HK-2 (cell line): ENCODE measurements at regions not wholly inside any gene's neighbourhood (a gene's known extent, or its start where the extent isn't known, plus 50 kb on each side); places are given as distances from the start of the nearest gene placed in this dataset.
A peak's percentile ranks its signal among the peaks of the same experiment; 100 is the strongest.
"Not testable (repeated sequence)": the region's sequence is repeated elsewhere in the genome, so short reads cannot be mapped to it uniquely, and the experiment has no call there.

Experiments
- DNase-seq: peaks from one replicate; pipeline ENCODE4 v3.0.0-alpha.2; 2018; ENCODE audit not compliant: unreplicated experiment

DNA sequence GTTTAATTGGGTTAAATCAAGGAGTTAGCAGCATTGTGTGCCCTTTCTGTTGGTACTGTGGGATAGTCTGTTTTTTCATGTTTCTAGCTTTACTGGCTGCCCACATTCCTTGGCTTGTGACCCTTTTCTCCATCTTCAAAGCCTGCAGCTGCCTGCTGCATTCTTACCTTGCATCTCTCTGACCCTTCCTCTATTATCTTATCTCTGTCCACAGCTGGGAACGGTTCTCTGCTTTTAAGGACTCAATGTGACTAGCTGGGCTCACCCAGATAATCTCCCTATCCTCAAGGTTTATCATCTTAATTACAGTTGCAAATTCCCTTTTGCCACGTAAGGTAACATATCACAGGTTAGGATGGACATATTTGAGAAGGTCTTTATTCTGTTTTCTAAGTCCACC lies 199.7 kb downstream of the KCNS3 start:
- DNase-seq, result no peak

DNA sequence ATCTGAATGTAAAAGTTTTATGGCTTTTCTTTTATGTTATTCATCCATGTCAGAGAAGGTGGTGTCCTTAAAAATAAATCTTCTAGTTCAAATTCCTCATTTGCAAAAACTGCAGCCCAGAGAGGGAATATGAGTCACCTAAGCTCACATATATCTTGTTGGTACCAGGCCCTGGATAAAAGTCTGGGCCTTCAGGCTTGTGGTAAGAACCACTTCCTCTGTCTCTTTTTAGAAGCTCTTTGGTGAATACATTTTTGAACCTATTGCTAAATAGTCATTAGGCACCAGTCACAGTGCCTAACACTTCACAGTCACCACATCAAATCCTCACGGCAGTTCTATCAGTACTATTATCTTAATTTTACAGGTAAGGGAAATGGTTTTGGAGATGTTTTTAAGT lies 199.2 kb downstream of the KCNS3 start:
- no peak for DNase-seq

DNA sequence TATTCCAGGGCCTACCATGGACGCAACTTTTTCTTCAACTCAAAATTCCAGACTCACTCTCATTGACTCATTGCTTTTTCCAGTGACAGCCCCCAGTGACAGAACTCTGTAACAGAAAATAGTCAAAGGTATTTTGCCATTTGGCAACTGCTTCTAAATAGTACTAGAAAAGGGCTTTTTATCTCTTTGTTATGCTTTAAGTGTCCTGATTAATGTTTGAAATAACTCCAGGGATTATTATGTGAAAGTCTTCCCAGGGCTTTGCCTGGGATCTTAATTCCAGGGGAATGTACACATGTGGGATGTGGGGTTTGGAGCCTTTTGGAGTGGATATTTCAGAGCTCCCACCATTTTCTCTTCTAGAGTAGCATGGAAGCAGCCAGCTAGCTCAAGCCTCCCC lies 198.8 kb downstream of the KCNS3 start:
- DNase-seq, result no peak

DNA sequence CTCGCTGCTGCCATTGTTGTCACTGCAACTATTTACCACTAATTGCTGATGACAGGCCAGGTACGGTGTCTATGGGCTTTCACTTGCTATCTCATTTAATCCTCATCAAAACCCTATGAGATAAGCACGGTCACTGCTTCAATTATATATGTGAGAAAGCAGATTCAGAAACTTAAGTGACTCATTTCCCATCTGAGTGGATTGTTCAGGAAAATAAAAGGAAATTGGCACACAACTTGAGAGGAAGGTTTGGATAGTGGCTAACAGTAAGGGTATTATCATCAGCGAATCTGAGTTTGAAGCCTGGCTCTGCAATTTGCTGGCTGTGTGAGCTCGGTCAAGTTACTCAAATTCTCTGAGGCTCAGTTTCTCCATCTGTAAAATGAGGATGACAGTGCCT lies 196.0 kb downstream of the KCNS3 start:
- no peak for DNase-seq

DNA sequence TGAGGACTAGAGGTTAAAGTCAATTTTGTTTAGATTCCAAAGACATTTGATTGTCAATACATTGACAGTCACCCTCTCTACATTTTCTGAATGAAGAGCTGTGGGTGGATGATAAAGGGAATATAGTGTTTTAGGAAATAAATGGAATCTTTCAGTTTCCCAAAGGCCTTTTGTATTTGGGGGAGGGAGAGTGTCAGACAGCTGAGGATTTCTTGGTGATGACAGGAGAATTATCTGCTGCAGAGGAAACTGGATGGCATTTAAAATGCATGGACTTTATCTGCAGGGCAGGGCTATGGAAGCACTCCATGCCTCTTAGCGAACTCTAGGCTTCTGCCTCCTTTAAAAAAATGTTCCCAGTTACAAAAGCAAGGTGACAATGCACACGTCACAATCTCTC lies 195.1 kb downstream of the KCNS3 start:
- DNase-seq, result no peak

DNA sequence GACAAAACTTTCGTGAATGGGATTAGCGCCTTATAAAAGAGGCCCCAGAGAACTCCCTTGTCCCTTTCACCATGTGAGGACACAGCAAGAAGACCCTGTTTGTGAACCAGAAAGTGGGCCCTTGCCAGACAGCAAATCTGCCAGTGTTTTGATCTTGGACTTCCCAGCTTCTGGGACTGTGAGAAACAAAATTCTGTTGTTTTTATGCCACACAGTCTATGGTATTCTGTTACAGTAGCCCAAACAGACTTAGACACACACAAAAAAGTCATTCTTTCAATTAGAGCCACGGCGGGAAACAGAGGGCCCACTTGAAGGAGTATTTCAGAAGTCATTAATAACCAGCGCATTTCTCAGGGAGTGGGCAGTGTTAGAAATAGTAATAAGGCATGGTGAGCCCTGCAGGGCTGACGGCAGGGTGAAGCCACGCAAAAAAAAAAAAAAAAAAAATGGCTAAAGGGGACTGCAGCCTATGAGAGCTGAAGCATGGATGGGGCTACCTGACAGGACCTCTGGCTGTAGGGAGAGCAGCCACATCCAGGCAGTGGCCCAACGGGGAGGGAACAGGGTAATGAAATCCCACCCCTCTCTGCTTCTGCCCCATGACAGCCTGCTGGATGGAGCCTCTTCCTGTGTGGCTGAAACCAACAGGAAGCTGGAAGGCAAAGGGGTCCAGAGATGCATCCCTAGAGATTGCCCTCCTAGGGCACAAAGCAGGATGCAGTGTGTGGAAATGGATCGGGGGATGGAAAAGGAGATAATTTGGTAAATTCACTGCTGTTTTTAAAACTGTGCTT lies 189.3 kb downstream of the KCNS3 start:
- no peak for DNase-seq

DNA sequence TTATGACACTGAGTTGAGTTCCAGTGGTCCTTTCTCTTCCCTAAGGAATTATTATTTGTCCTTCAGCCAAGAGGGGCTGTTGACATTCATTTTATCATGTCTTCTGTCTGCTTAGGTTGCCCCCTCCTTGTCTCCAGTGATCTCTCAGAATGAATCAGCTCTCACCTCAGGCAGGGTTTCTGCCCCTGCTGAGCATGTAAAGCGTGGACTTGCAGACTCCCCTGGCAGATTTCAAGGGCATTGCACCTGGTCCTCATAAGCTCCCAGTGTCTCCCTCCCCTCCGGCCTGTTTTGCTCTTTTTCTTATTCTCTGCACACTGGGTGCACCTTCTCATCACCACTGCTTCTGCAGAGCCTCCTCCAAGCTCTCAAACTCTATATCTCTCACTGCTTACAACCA lies 188.4 kb downstream of the KCNS3 start:
- no peak for DNase-seq

DNA sequence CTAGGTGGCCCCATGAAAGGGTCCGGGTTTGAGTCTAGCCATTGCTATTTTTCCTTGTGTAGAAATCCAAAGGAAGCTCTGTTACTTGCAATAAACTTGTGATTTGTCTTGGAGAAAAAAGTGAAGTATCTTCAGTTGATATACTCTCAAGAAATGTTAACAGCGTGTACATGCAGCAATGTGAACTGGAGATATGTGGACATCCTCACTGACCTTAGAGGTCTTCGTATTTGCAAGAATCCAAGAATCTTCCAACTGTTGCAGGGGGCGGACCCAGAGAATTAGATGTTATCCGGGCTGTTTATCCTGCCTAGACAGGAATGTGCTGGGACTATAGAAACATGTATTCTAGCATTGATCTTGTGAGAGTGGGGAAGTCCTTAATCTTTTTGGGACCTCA lies 187.6 kb downstream of the KCNS3 start:
- no peak for DNase-seq

DNA sequence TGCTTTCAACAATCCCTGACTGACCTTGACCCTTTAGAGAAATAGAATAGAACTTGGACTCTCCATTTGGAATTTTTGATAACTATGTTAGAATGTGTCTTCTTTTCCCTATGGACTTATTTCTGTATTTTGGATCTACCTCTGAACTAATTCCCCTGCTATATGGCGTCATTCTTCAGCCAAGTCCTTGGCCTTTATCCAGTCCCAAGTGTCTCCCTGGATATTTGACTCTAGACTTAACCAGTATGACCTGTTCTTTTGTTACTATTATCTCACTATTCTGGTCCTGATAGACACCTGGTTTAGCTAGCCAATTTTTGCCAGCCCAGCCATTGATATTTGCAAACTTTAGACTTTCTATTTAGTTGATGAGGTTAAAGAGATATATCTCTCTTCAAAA lies 186.8 kb downstream of the KCNS3 start:
- DNase-seq, result no peak

DNA sequence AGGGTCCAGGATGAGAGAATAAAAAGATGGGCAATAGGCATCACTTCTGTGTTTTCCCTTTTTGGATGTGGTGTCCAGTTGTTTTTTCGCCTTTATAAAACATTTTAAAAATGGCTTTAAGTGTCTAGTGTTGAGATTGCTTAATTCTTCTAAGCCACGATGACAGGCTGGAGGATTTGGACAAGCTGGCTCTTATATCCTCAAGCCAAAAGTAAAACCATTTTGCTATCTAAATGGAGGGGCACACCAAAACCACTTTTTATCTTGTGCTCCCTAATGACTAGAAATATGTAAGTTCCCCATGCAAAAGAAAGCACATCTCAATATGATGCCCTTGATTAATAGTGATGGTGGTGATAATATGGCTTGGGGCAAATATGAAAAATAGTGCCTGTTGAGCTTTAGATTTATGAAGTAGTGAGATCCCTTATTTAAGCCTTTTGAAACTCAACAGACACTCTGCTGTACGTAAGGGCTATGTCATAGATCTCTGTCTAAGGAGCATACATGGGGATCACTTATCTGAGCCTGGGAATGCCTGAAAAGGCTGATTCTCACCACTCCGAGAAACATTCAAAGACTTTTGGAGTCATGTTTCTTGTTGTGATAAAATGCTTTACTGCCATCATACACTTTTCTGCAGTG lies 185.5 kb downstream of the KCNS3 start:
- no peak for DNase-seq

DNA sequence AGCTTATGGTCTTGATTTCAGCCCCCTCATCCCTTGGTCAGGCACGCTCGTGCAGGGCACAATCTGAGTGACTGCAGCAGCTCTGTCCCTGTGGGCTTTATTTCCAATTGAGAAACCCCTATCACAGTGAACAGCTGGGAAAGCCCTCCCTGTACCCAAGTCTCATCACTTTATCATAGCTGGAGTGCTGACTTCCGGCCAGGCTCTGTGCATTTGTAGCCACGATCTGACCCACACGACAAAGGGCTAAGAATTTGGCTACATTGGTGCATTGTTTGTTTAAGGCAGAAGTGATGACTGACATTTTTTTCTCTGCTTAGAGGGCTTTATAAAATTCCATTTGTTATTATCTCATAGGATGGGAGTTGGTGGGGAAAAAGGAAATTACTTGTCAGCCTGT lies 184.4 kb downstream of the KCNS3 start:
- DNase-seq, result no peak

DNA sequence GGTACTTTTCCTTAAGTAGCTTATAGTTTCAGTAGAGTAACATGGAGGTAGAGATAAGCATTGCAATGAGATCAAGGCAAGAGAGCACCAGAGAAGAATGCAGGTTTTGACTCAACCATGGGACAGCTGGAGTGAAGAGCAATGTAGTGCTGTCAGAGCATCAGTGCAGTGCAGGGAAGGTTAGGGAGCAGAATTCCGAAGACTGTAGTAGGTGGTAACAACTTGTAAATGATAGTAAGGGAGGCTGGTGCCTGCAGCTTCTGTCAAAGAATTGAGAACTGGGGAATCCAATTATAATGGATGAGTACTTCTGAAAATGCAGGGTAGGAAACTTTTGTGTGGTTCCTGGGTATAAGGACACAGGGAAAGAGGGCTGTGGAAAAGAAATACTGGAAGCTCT lies 183.2 kb downstream of the KCNS3 start:
- no peak for DNase-seq

DNA sequence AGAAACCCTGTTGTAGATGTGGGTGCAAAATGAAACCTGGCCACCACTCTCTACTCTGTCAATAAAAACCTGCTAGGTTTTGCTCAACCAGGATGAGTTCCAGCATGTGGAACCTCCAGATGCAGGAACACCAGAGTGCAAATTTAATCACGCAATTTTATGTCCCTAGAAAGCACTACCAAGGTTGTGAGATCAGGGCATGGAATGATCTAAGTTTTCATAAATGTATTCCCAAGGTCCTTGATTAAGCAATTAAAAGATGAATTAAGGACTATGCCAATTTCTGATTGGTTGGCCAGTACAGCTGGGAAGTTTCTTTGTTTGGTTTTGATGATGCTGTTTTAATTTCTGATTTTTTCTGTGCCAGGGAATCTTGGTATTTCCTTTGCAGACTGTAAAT lies 179.2 kb downstream of the KCNS3 start:
- no peak for DNase-seq

DNA sequence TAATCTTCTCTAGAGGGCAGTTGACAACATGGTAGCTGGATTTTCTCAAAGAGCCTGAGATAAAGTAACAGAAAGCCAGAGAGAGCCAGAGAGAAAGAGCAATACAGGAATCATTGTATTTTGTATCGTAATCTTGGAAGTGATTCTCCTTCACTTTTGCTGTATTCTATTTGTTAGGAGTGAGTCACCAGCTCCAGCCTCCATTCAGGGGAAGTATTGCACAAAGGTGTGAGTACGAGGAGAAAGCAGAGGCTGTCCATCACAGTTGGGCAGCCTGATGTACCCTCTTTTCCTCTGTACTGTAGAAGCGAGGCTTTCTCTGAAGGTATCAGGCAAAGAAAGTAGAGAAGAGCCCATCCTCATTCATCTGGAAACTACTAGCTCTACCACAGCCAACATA lies 176.8 kb downstream of the KCNS3 start:
- no peak for DNase-seq

DNA sequence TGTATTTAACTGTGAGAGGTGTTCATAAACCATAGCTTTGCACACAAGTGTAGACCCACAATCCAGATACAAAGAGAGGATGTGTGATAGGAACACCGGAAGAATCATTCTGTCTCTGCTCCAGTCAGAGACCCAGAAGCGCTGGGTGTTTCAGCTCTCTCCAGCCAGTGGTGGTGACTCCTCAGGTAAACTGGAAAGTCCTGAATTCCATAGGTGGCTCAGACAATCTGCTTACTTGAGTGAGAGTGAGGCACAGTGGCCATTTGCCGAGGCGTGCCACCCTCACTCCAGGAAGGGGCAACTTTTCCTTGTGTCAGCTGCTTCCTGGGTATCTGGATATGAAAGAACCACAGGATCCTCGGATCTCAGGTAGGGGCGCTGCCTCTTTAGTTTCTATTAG lies 171.5 kb downstream of the KCNS3 start:
- no peak for DNase-seq

DNA sequence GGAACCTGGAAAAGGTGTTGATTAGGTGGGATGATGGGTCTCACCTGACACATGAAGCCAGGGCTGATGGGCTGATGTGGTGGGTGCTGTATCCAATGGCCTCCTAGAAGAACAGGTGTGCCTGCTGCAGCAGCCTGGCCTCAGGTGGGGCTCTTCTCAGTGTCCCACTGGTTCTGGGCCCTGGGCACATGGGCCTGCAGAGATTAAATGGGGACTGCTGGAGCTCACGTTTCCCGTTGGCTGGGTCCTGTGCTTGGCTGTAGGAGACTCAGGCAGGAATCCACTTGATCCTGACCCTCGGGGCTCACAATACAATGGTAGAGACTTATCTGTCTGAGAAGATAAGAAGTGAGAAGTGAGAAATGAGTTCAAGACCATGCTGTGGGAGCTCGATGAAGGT lies 170.9 kb downstream of the KCNS3 start:
- DNase-seq, result no peak

DNA sequence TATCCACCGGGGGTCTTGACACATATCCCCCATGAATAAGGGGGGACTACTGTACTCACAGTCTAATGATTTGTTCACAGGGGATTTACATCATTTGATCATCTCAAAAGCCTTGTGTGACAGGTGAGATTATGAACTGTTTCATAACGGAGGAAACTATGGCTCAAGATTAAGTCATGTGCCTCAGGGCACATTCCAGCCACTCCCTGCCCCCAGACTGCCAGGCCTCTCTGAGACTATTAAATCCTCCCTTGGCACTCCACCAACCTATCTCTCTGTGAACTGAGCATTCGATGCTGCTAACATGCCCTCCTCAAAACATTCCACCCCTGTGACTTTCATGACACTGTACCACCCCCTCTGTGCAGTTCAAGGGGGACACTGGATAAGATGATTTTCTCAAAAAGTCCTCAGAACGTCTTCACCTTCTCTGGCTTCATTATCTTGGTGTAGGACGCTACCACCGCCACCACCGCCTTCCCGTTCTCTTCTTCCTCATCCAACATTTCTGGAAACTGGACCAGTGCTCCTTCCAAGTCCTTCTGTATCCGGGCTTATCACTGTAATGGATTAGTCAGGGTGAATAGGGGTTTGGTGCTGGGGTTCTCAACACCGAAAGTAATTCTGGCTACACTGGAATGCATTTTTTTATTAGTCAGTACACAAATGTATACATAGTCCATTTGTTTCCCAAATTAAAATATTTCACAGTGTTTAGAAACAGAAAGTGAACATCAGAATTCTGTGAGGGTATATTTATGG lies 169.6 kb downstream of the KCNS3 start:
- peak; percentile 4 for DNase-seq

DNA sequence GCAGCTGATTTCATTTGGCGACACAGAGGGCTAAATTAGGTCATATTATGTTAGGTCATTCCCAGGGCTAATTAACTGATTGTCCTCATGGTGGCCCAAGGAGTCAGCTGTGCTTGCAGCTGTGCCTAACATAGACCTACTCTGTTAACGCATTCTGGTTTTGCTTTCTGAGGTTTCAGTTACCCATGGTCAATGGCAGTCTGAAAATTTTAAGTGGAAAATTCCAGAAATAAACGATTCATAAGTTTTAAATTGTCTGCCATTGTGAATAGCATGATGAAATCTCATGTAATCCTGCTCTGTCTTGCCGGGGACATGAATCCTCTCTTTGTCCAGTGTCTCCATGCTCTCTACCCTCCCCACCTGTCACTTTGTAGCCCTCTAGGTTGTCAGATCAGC lies 168.7 kb downstream of the KCNS3 start:
- DNase-seq, result no peak

DNA sequence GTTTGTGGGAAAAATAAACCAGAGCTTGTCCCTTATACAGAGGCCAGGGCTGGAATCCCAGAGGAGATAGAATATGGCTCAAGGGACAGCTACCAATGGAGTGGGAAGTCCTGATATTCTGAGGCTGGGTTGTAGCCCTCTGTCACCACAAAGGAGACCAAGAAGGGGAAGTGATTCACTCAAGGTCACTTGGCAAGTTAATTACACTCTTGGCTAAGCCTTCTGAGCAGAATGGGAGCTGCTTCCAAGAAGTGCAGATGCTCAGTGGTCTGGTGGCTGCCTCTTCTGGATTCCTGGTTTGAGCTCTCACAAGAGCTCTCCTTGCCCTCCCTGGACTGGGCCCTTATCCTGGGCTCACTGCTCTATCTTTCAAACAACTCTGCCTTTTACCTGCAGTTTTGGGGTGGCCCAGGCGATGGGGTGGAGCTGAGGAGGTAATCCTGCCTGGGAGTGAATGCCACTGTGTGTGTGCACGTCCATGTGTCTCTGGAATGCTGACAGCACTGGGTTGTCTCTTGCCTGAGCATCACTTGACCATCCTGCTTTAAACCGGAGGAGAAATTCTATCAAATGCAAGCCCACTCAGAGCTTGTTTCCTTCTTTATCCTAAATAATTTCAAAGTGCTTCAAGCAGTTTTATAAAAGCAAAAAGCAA lies 168.2 kb downstream of the KCNS3 start:
- no peak for DNase-seq

DNA sequence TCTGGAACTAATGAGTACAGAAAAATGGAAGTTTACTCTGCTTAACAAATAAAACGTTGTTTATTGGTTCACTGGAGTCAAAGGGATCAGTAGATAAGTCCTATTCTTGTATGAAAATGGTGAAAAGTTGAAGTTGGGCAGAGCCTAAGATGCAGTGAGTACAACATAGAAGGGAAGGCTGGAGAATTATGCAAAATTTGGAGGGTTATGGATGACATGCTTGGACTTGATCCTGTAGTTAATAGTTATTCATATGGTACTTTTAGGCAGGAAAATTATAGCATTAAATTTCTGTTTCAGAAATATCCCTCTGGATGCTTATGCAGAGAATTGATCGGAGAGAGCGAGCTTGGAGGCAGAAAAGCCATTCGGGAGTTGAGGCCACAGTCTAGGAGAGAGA lies 167.6 kb downstream of the KCNS3 start:
- DNase-seq, result no peak

DNA sequence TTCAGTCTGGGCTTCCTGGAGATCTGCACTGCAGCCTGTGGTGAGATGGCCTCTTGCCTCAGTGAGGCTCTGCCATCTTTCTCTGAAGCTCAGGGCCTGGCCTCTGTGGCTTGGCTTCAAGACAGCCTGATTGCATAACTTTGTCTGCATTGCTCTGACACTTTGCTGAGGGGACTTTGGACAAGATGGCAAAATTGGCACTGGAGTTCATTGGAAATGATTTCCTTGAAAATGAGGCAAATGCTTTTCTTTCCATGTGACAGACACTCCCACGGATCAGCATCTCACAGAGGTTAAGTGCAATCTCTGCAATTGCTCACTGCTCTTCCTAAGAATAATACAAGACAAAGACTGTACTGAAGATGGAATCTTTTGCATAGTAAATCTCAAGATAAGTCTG lies 166.8 kb downstream of the KCNS3 start:
- no peak for DNase-seq

DNA sequence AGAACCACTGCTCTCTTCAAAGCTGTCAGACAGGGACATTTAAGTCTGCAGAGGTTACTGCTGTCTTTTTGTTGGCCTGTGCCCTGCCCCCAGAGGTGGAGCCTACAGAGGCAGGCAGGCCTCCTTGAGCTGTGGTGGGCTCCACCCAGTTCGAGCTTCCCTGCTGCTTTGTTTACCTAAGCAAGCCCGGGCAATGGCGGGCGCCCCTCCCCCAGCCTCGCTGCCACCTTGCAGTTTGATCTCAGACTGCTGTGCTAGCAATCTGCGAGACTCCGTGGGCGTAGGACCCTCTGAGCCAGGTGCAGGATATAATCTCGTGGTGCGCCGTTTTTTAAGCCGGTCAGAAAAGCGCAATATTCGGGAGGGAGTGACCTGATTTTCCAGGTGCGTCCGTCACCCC lies 138.9 kb downstream of the KCNS3 start:
- DNase-seq, result not testable (repeated sequence)

DNA sequence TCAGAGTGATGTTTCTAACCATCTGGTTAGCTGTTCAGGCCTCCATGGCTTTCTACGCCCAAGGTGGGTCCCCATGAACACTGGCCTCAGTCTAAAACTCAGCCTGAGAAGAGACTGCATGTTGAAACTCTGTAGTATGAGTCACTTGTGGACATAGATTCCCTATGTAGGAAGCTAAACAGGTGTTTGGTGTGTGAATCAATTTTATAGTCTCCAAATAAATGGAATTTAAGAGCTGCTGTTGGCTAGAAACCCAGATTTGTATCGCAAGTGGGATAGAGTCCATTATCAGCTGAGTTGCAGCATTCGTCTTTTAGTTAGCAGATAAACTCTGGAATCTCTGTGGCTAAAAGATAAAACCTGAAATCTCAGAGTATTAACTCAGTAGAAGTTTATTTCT lies 131.4 kb downstream of the KCNS3 start:
- no peak for DNase-seq
